HS-5 (cell line): ENCODE measurements at regions not wholly inside any gene's neighbourhood (a gene's known extent, or its start where the extent isn't known, plus 50 kb on each side); places are given as distances from the start of the nearest gene placed in this dataset.

Experiments used
- DNase-seq: peaks from one replicate; pipeline ENCODE4 v3.0.0-alpha.2; 2012; ENCODE audit warnings: low read depth

DNA sequence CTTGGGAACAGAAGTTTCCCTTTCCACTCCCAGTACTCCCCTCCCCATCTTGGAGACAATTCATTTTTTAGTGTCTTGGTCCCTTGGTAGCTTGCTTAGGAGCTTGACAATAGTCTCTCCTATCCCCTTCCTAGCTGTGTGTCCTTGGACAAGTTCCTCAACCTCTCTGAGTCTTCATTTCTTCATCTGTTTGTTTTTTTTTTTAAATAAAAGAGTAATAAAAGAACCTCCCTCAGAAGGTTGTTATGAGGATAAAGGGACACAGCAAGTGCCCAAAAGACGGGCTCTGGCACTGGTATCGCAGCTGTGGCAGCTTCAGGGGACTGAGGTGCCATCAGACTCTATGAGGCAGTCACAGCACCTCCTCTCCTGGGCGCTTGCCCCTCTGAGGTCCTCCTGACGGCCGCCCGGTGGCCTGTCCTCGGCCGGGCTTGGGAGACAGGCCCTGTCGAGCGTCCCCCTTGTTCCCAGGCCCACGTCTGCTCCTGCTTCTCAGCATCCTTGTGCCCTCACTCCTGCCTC is 689.2 kb downstream of the MATN1 start:
- DNase-seq: no peak

- DNase-seq: no peak
Measured at GRCh38 chr1:30033256-30034104, 689.9 kb downstream of the MATN1 start.

DNA sequence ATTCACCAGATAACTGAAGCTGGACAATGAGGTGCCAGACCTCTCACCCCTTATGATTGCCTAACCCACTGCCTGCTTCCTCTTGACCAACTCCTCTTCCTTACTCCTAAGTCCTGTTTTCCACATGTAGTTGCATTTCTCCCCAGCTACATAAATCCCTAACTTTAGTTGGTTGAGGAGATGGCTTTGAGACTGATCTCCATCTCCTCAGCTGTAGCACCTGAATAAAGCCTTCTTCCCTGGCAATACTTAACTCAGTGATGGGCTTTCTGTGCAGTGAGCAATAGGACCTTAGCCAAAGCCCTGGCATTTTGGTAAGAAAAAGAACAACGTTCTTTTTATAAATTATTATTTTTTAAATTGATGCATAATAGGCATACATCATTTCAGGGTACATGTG is 691.1 kb downstream of the MATN1 start:
- DNase-seq: no peak

- DNase-seq: no peak
Measured at GRCh38 chr1:30029677-30030076, 693.7 kb downstream of the MATN1 start.

DNA sequence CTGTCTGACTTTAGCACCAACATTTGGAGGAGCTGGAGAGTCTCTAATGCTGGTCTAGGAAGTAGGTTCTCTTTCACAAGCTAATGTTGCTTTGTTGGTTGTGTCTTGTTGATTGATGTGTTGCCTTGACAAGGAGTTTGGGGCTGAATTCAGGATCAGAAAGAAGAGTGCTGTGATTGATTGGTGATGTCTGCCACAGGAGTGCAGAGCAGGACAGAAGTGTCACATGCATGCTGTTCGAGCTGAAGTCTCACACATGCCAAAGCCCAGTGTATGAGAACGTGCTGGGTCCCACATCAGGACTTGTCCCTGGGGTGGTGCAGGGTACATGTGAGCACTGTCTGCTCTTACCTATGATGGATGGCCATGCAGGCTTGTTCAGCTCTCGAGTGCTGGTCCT is 694.4 kb downstream of the MATN1 start:
- no peak for DNase-seq

DNA sequence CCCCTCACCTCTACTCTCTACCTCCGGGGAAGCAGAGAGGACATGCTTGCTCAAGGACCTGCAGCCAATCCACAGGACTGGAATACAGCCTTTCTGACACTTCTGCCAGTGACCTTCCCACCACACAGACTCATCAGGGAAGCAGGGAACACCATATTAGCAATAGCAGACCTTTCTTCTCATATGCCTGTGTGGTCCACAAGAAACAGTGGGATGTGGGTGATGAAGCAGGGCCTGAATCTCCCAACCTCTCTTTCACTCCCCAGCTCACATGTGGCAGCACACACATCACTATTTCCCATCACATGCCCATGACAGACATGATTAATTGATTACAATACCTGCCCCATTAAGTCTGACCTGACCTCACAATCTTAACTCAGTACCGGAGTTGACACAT is 695.1 kb downstream of the MATN1 start:
- DNase-seq: no peak

GRCh38 chr1:30027247-30027646 is 696.1 kb downstream of the MATN1 start:
- DNase-seq: no peak

DNA sequence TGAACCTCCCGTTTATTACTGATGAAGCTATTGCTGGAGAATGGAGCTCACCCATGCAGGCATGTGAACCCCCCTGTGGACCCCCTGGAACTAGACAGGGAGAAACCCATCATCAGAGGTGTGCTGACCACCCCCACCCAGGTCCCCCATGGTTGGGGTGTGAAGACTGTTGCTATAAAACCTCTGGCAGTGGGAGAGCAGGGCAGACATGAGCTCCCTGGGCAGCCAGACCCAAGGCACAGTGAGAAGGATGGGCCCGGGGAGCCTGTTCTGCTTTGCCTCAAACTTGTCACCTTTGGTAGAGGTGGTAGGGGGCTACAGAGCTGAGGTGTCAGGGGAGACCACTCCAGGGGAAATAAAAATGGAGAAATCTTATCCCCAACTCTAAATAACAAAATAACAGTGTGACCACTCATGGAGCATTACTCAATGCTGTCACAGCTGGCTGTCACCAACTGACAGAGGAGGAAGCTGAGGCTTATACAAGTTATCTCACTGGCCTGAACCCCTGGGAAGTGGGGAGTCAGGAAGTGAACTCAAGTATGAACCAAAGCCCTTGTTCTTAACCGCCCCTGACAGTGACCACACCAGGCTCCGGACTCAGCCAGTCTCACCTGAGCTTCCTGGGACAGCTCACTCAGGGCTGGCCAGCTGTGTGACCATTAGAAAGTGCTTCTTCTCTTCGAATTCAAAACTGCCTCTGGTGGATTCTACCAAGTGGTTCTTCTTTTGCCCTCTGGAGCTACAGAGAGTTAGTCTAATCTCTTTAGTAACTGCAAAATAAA is 698.8 kb downstream of the MATN1 start:
- DNase-seq: no peak

DNA sequence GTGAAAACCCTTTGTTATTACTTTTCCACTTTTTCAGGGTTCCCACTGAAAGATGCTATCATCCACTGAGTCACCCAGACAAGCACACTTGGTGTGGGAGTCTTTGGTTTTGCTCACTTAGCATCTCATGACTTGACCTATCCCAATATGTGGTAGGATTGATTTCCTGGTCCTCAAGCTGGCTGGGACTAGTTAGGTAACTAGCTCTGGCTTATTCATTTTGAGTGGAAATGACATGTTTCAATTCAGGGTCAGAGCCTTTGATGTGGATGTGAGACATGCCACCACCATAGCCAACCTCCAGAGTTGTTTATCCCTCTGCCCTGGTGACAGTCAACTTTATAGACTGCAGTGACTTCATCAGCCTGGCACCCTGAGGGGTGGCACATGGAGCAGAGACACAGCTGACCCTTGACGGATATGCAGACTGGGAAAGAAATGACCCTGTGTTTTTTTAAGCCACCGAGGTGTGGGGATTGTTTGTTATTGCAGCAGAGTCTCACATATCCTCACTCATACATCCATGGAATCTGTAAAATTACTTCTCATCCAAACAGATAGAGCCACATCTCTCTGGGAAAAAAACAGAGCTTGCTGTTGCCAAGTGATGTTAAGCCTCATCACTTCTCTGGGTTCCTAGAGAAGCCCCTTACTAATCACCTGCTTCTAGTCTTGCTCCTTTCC is 699.9 kb downstream of the MATN1 start:
- no peak for DNase-seq

- no peak for DNase-seq
Measured at GRCh38 chr1:30014031-30014430, 709.4 kb downstream of the MATN1 start.

DNA sequence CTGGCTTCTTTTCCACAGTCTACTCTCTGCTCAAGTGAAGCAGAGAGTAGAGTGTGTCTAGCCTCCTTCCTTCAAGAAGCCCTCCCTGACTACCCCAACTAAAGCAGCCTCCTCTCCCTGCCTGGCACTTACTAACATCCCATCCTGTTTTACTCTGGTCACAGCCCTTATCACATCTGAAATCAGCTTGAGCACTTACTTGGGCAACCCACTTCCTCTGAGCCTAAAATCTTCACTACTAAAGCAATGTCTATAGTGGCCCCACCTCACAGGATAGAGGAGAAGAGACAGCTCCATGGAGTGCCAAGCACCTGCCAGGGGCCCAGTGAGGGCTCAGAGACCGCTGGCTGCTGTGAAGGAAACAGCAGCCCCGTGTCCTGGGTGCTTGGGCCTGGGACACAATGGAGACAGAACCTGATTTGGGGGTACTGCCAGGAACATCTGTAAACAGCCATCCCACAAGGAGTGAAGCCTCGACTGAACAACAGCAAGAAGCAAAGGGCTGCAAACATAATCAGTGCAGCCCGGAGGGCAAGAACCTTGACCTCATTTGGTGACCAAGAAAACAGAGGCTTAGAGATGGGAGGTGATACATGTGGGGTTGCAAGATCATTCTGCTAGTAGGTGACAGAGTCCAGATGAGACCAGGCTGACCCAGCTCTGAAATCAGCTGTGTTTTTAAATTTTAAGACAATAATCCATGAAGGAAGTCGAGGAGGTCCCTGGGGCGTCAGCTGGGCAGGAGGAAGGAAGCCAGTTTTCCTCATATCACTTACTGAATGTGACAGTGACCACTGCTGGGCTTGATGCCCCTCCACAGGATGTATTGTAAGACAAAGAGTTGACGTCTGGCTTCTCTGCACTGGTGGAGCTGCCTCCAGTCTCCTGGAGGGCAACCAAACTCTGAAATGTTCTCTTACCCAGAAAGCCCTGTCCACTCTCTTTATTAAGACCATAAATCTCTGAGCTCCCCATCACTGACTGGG is 710.6 kb downstream of the MATN1 start:
- DNase-seq: no peak

DNA sequence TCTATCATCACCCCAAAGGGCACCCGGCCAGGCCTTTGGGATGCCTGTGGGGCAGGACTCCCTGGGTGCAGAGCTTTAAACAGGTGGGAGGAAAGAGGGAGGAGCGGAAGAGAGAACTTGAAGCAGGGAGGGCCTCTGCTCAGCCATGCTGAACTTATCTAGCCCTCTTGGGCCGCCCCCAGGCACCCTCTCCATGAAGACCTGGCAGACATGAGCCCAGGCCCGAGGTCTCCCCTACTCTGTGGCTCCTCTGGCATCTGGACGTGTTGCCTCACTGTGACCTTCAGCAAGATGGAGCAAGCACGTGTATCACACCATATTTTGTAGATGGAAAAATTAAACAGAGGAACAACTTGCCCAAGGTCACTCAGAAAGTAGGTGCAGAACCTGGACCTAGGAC is 711.4 kb downstream of the MATN1 start:
- no peak for DNase-seq

DNA sequence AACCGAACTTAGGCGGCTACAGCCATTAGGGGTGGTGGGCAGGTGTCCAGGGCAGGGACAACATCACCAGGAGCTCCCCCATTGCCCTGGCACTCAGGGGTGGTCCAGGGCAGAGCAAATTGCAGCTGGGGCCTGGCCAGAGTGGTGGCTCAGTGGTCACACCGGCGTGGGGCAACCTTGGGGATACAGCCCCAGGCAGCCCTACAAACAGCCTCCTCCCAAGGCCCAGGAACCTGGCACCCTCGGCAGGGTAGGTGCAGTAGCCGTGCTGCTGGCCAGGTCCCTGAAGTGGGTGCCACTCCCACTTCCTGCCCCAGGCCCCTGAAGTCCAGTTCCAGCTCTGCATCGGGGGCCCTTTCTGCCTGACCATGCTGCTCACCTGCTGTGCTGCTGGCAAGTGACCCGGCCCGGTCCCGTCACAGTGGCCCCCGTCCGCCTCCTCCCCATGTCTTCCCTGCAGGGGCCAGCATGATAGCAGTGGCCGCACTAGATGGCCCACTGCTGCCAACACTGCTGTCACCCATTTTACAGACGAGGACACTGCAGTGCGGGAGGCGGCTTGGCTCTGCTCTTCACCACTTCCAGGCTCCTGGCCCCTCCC is 712.8 kb downstream of the MATN1 start:
- no peak for DNase-seq

DNA sequence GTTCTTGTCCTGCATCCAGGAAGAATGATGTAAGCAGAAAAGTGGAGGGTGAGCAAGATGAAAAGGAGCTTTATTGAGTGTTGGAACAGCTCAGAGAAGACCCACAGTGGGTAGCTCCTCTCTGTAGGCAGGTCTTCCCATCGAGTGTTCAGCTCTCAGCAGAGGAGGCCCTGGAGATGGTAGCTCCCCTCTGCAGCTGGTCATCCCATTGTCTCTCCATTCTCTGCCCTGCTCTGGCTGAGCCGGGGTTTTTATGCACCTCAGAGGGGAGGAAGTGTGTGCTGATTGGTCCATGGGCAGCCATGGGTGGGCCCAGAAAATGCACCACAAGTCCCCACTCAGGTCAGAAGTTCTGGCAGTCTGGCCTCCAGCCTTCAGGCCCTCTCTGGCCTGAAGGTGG is 713.7 kb downstream of the MATN1 start:
- no peak for DNase-seq

- DNase-seq: no peak
Measured at GRCh38 chr1:30008998-30009657, 714.3 kb downstream of the MATN1 start.

DNA sequence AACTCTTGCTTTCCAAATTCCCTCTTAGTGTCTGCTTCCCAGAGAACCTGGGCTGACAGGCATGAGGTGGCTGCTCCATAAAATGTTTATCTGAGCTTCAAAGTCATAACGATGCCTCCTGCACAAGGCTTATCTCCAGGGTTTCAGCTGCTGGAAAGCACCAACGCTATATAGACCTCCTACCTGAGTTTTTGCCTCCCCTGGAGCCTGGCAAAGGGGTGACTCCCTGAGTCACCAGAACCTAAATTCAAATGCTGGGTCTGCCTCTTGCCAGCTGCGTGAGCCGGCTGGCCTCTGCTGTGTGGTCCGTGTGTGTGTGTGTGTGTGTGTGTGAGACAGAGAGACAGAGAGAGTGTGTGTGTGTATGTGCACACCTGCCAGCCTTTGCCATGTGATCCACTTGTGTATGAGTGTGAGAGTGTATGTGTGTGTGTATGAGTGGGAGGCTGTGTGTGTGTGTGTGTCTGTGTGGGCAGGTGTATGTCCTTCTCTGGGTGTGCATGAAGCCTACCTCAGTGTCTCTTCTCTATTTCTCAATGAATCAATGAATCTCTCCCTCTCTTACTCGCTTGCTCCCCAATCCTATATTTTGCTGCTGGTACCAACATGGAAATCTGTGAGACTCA is 714.9 kb downstream of the MATN1 start:
- no peak for DNase-seq

GRCh38 chr1:30005972-30006619 is 717.3 kb downstream of the MATN1 start:
- DNase-seq: no peak

DNA sequence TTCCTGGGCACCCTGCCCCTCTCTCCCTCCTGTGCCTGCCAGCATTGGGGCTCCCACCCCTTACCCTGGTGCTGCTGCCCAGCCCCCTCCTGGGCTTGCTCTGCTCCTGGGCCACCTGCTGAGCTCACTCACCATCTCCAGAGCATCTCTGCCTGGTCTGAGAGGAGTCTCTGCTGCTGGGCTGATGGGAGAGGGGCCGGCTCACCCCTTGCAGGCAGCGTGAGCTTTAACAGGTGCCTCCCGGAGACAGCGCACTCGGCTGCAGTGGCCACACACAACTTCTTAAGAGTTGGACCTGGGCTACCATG is 721.7 kb downstream of the MATN1 start:
- no peak for DNase-seq

- no peak for DNase-seq
Measured at GRCh38 chr1:30001011-30001731, 722.2 kb downstream of the MATN1 start.
